Skeletal muscle satellite cell (primary cell): ENCODE measurements at regions not wholly inside any gene's neighbourhood (a gene's known extent, or its start where the extent isn't known, plus 50 kb on each side); places are given as distances from the start of the nearest gene placed in this dataset.

Source experiments
- H3K27me3 ChIP-seq: 2 replicates; pipeline ENCODE4 v1.7.0; 2013; ENCODE audit warnings: low read length; ENCODE audit not compliant: control insufficient read depth, insufficient read depth
- H3K36me3 ChIP-seq: 2 replicates; pipeline ENCODE4 v1.7.0; 2013; ENCODE audit warnings: mild to moderate bottlenecking, control low read depth, low read length; ENCODE audit not compliant: insufficient read depth
- H3K4me1 ChIP-seq: 2 replicates; pipeline ENCODE4 v1.7.0; 2013; ENCODE audit warnings: low read length; ENCODE audit not compliant: control insufficient read depth, insufficient read depth
- H3K4me2 ChIP-seq: 2 replicates; pipeline ENCODE4 v1.7.0; 2013; ENCODE audit warnings: mild to moderate bottlenecking, low read length
- H3K4me3 ChIP-seq: 2 replicates; pipeline ENCODE4 v1.7.0; 2013; ENCODE audit warnings: low read length
- H3K9ac ChIP-seq: 2 replicates; pipeline ENCODE4 v1.7.0; 2013; ENCODE audit warnings: mild to moderate bottlenecking, low read depth, low read length, moderate library complexity
- H3K9me3 ChIP-seq: replicated peaks from 2 replicates; pipeline ENCODE4 v1.7.0; 2013; ENCODE audit warnings: mild to moderate bottlenecking, control low read depth, low read length

DNA sequence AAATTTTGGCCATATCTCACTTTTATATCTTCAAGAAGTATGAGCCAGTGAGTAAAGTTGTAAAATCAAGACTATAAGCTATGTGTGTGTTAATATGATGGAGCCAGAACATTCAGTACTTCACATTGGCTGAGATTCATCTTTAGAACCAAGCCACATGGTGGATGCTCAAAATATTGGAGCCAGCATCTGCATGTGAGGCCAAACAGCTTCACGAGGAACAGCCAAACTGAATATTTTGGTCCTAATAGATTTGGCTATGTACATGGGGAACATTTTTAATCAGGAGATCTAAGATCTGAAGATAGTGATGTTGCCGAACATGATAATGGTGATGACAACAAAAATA, 1089.8 kb downstream of the TUSC7 start:
- no peaks in the 10 kb centered on the region for H3K27me3 ChIP-seq
- H3K4me1 ChIP-seq: no peaks in the 10 kb centered on the region
- H3K4me2 ChIP-seq: no peak overlapping the region
- H3K9me3 ChIP-seq: no peaks in the 10 kb centered on the region
- H3K36me3 ChIP-seq: no peaks in the 10 kb centered on the region
- H3K4me3 ChIP-seq: no peak overlapping the region
- H3K9ac ChIP-seq: no peak overlapping the region

DNA sequence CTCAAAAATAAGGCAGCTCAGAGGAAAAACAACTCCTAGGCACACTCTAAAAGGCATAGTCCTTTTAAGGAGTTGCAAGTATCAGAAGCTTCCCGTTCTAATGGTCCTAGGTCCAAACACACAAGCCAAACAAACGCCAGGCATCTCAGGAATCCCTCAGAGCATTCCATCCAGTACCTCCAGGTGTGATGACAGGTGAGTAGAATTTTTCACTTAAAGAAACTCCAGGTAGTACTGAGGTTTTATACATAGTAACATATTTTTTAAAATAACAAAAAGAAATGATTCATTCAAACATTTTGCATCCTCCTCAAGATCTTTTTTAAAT, 1092.3 kb downstream of the TUSC7 start:
- H3K9ac ChIP-seq: no peak overlapping the region
- H3K9me3 ChIP-seq: no peaks in the 10 kb centered on the region
- H3K36me3 ChIP-seq: no peaks in the 10 kb centered on the region
- H3K4me3 ChIP-seq: no peak overlapping the region
- H3K4me1 ChIP-seq: no peaks in the 10 kb centered on the region
- H3K27me3 ChIP-seq: no peaks in the 10 kb centered on the region
- H3K4me2 ChIP-seq: no peak overlapping the region

DNA sequence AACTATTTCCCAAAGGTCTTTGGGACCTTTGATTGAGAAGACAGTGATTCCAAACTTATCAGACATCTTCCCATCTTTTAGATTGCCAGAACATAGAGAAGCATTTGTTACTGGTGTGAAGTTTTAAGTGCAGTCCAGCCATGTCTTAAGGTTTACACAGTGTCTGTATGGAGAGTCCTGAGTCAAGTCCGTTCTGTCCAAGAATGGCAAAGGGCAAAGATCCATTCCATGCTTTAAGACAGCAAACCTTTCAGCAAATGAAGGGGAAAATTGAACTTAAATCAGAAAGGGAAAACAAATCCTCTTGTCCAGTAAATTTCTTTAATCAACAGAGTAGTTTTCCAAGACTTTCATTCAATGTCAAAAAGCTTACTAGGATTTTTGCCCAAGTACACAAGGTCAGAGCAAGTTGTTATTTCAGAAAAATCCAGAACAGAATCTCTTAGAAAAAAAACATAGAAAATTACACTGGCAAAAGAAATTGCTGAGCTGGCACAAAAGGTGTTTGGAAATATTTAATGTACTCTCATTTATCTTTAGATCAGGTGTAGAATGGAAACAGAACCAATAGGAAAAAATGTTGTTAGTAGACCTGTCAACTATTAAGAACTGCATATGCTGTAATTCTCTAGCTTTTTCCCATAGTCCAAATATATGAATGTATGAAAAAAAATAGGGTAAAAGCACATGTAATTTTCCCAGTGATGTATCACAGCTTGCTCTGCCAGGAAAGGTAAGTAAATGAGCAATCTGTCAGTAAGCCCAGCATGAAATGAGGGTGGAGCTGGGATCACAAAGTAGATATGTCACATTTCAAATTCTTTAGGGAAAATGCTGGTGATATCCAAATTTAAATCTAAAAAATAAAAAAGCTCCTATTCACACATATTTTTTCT, 1099.9 kb downstream of the TUSC7 start:
- H3K27me3 ChIP-seq: no peaks in the 10 kb centered on the region
- no peak overlapping the region for H3K4me3 ChIP-seq
- H3K9ac ChIP-seq: no peak overlapping the region
- no peak overlapping the region for H3K4me2 ChIP-seq
- H3K9me3 ChIP-seq: no peaks in the 10 kb centered on the region
- no peaks in the 10 kb centered on the region for H3K4me1 ChIP-seq
- no peaks in the 10 kb centered on the region for H3K36me3 ChIP-seq

DNA sequence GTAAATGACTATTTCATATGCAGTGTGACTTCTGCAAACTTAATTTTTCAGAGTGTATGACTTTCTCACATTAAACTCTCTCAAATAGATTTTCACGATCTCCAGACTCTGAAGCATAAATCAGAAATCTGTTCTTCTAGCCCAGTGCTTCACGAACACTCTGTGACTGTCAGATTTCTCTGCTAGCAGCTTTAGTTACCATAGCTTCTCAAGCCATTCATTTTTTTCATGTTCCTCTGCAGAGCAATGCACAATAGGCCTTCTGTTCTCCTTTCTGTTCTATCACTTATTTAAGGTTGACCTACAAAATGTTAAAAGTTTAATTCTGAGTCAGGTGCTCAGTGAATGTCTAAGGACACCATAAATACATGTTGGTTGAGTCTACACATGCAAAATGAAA, 1102.2 kb downstream of the TUSC7 start:
- Histone ChIP-seq H3K4me3 (no peak overlapping the region), H3K36me3 (no peaks in the 10 kb centered on the region), H3K4me1 (no peaks in the 10 kb centered on the region), H3K4me2 (no peak overlapping the region), H3K27me3 (no peaks in the 10 kb centered on the region), H3K9ac (no peak overlapping the region), H3K9me3 (no peaks in the 10 kb centered on the region)

DNA sequence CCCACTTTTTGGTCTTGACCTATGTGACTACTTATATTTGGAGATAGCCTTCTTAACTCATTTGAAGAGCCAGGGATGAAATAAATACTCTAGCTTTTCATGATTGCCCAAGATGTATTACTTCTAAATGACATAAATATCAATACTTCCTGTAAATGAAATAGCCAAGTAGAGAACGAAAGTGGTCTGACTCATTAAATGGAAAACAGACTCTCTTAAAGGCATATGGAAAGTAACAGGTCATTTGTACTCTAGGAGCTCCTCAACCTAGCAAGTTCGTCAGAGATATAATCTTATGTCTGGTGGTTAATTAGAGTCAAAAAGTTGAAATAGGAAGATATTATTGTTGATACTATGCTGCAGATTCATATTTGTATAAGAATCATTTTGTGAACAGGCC, 1105.4 kb downstream of the TUSC7 start:
- H3K36me3 ChIP-seq: no peaks in the 10 kb centered on the region
- no peak overlapping the region for H3K9ac ChIP-seq
- H3K4me1 ChIP-seq: no peaks in the 10 kb centered on the region
- no peaks in the 10 kb centered on the region for H3K27me3 ChIP-seq
- H3K4me3 ChIP-seq: no peak overlapping the region
- no peaks in the 10 kb centered on the region for H3K9me3 ChIP-seq
- H3K4me2 ChIP-seq: no peak overlapping the region

DNA sequence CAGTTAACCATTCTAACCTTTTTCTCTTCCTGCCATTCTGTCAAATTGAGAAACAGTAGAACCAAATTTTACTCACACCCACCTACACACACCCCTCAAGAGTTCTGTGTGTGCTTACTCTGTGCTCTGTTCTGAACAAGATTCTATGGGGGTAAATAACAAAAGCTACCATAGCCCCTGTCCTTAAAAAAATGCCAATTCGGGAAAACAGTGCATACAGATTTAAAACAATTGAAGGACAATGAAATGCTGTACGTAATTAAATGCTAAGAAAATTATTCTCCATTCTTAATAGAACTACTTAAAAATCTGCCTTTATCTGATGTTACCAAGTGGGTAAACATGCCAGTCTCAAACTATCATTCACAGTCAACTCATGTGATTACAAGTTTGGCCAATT, 1107.5 kb downstream of the TUSC7 start:
- no peak overlapping the region for H3K4me2 ChIP-seq
- H3K27me3 ChIP-seq: no peaks in the 10 kb centered on the region
- H3K4me1 ChIP-seq: no peaks in the 10 kb centered on the region
- H3K4me3 ChIP-seq: no peak overlapping the region
- no peak overlapping the region for H3K9ac ChIP-seq
- no peaks in the 10 kb centered on the region for H3K36me3 ChIP-seq
- no peaks in the 10 kb centered on the region for H3K9me3 ChIP-seq

DNA sequence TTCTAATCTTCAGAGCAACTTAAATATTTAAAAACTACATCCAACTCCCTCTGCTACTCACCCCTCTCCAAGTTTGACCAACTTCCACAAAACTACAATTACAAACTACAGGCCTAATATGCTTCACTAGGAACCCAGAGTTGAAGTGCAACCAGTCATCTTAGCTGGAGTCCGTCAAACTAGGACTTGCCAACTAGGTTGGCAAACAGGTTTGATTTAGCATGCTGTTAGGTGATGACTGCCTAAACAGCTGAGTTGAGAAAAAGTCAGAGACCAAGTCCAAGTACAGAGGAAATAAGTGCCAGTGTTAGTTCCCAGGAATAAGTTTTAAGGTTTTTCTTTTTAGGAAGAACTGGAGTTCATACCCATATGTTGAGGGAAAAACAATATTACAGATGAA, 1109.0 kb downstream of the TUSC7 start:
- Histone ChIP-seq H3K9me3 (no peaks in the 10 kb centered on the region), H3K36me3 (no peaks in the 10 kb centered on the region), H3K4me2 (no peak overlapping the region), H3K9ac (no peak overlapping the region), H3K4me3 (no peak overlapping the region), H3K27me3 (no peaks in the 10 kb centered on the region), H3K4me1 (no peaks in the 10 kb centered on the region)

DNA sequence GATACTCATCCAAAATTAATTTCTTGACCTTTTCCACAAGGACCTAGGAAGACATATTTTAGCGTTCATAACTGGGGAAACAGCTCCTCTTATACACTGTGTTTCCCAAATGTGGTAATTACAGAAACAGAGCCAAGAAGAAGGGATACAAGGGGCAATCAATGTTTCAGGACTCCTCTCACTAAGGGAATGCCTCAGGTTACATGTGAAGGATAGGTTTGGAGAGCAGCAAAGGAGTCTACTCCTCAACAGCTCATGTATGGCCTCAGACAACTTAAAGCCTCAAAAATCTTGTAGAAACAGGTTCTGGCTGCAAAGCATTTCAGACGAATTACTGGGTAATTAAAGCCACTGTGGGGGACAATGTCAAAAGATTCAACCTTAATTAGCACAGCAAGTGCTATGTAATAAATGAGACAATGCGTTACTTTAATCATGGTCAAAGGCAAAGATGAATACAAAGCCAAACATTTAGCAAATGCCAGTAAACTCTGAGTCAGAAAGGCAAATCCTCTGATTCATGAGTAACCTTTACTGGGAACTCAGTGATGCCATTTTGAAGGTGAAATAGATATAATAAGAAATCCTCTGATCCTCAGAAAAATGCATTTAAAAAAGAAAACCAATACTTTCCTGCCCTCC, 1111.2 kb downstream of the TUSC7 start:
- no peak overlapping the region for H3K9ac ChIP-seq
- no peaks in the 10 kb centered on the region for H3K27me3 ChIP-seq
- H3K4me1 ChIP-seq: no peaks in the 10 kb centered on the region
- H3K4me3 ChIP-seq: no peak overlapping the region
- no peaks in the 10 kb centered on the region for H3K9me3 ChIP-seq
- H3K4me2 ChIP-seq: no peak overlapping the region
- no peaks in the 10 kb centered on the region for H3K36me3 ChIP-seq

DNA sequence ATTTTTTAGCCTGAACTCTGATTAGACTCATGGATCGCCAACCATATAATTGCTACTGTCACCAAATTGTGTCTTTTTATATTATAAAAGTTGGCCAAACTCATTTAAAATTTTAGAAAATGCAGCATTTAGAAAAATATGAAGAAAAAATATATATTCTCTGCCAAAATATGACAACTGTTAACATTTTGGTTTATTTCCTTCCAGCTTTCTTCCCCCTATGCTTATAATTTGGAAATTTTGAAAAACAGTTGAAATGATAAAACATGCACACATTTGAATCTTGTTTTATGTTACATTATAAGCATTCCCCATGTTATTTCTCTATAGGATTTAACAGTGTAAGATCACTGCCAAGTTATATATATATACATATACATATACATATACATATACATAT, 1112.8 kb downstream of the TUSC7 start:
- Histone ChIP-seq H3K9me3 (no peaks in the 10 kb centered on the region), H3K4me1 (no peaks in the 10 kb centered on the region), H3K4me2 (no peak overlapping the region), H3K27me3 (no peaks in the 10 kb centered on the region), H3K9ac (no peak overlapping the region), H3K36me3 (no peaks in the 10 kb centered on the region), H3K4me3 (no peak overlapping the region)

DNA sequence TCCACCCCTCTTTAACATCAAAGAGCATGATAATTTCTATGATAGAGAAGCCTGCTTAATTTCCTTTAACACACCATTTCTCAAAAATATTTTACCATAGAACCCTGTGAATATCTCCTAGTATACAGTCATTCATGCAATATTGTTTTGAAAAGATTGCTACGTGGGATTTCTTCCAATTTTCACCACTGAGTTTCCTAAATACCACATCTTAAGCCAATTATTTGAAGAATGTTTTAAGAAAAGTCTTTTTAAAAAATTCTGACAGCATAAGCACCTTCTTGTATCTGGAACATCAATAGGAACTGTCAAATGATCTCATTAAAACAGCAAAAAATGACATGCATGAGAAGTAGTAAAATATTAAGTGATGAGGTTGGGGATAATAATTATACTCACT, 1126.7 kb downstream of the TUSC7 start:
- Histone ChIP-seq H3K4me1 (no peaks in the 10 kb centered on the region), H3K27me3 (no peaks in the 10 kb centered on the region), H3K4me2 (no peak overlapping the region), H3K9me3 (no peaks in the 10 kb centered on the region), H3K36me3 (no peaks in the 10 kb centered on the region), H3K4me3 (no peak overlapping the region), H3K9ac (no peak overlapping the region)

DNA sequence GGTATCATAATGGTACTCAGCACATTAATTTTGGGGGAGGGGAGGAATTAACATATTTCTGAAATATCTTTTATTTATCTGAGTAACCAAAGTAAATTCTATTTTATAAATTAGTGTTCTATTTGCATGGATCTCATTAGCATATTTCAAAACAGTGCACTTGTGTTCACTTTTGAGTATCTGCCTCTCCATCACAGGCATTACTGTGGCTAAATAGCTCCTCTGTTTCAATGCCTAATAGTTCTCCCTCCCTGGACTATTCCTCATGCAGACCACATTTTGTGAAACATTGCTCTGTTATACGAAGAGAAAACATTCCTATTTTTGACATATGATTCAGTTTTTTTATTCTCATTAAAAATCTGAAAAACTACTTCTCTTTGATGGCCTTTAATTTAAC, 1127.8 kb downstream of the TUSC7 start:
- Histone ChIP-seq H3K4me3 (no peak overlapping the region), H3K27me3 (no peaks in the 10 kb centered on the region), H3K36me3 (no peaks in the 10 kb centered on the region), H3K4me2 (no peak overlapping the region), H3K9ac (no peak overlapping the region), H3K9me3 (no peaks in the 10 kb centered on the region), H3K4me1 (no peaks in the 10 kb centered on the region)

DNA sequence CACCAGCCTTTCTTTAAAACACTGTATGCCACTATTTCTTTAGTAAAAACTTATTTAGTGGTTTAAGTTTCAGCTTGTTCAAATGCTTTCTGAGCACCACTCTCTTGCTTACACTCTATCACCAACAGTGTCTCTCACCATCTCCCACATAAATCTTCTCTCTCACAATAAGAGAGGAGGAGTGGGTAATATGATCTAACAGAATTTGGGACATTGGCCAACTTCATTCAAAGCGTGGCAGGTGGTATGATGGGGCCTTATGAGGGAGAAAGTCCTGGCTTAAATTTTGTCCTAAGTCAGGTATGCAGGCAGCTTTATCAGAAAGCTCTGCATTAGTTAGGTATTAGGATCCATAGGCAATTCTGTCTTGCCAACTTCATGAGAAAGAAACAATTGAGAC, 1132.5 kb downstream of the TUSC7 start:
- no peaks in the 10 kb centered on the region for H3K36me3 ChIP-seq
- no peak overlapping the region for H3K4me3 ChIP-seq
- H3K27me3 ChIP-seq: no peaks in the 10 kb centered on the region

More for the DNA sequence above, 1132.5 kb downstream of the TUSC7 start:
- Histone ChIP-seq H3K9me3 (no peaks in the 10 kb centered on the region), H3K4me1 (no peaks in the 10 kb centered on the region), H3K4me2 (no peak overlapping the region), H3K9ac (no peak overlapping the region)
